ENCODE measurements at regions not wholly inside any gene's neighbourhood (a gene's known extent, or its start where the extent isn't known, plus 50 kb on each side); places are given as distances from the start of the nearest gene placed in this dataset.

- DNase-seq = no peak
Measured at GRCh38 chr2:133723133-133723532, 154.9 kb upstream of the NCKAP5 start.

- DNase-seq = no peak
Measured at GRCh38 chr2:133726973-133727372, 158.7 kb upstream of the NCKAP5 start.

- DNase-seq = no peak
Measured at GRCh38 chr2:133732059-133732458, 163.8 kb upstream of the NCKAP5 start.

GRCh38 chr2:133732982-133733900 lies 165.0 kb upstream of the NCKAP5 start:
- DNase-seq = no peak

GRCh38 chr2:133733901-133734255 lies 165.6 kb upstream of the NCKAP5 start:
- no peak for DNase-seq

GRCh38 chr2:133734716-133735495 lies 166.6 kb upstream of the NCKAP5 start:
- no peak for DNase-seq

- DNase-seq = no peak
Measured at GRCh38 chr2:133736674-133737073, 168.4 kb upstream of the NCKAP5 start.

- no peak for DNase-seq
Measured at GRCh38 chr2:133737242-133737993, 169.2 kb upstream of the NCKAP5 start.

GRCh38 chr2:133739039-133739438 lies 170.8 kb upstream of the NCKAP5 start:
- no peak for DNase-seq

- DNase-seq = no peak
Measured at GRCh38 chr2:133740500-133740899, 172.2 kb upstream of the NCKAP5 start.

GRCh38 chr2:133748007-133748700 lies 179.9 kb upstream of the NCKAP5 start:
- no peak for DNase-seq

GRCh38 chr2:133753665-133754064 lies 185.4 kb upstream of the NCKAP5 start:
- DNase-seq = no peak

GRCh38 chr2:133755480-133756300 lies 187.4 kb upstream of the NCKAP5 start:
- DNase-seq = no peak

GRCh38 chr2:133756833-133757232 lies 188.6 kb upstream of the NCKAP5 start:
- no peak for DNase-seq

- no peak for DNase-seq
Measured at GRCh38 chr2:133760376-133760775, 192.1 kb upstream of the NCKAP5 start.

- DNase-seq = no peak
Measured at GRCh38 chr2:133765658-133766057, 197.4 kb upstream of the NCKAP5 start.

GRCh38 chr2:133766164-133766832 lies 198.0 kb upstream of the NCKAP5 start:
- DNase-seq = no peak

- no peak for DNase-seq
Measured at GRCh38 chr2:133768256-133768655, 200.0 kb upstream of the NCKAP5 start.

- DNase-seq = no peak
Measured at GRCh38 chr2:133768658-133769435, 200.6 kb upstream of the NCKAP5 start.
